ENCODE measurements at regions not wholly inside any gene's neighbourhood (a gene's known extent, or its start where the extent isn't known, plus 50 kb on each side); places are given as distances from the start of the nearest gene placed in this dataset.

DNA sequence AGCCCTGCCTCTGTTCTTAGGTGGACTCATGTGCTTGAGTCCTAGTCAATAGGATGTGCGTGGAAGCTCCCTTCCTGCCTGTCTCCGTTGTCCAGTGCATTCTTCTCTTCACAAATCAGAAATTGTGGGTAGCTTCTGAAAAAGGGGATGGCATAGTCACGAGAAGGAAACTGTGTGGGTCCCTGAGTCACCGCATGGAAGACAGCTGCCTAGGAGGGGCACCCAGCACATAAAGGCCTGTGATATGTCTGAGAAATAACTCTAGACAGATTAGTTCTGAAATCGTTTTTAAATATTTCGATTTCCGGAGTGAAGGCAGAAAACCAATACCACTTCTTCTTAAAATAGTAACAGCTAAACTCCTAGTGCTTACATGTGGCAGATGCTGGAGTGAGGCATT is 974.4 kb downstream of the BCL11B start:
- DNase-seq (ENCODE audit: low read depth): no peak
- TF ChIP-seq CTCF (IDR thresholded peaks at IDR 0.05; ENCODE audit: insufficient read depth, low read depth, low read length): no peak
- Histone ChIP-seq H3K4me3 (ENCODE audit: low read depth, low read length) (no peak overlapping the region), H3K27me3 (ENCODE audit: control insufficient read depth, insufficient read depth, low read length) (no peaks in the 10 kb centered on the region), H3K36me3 (ENCODE audit: control insufficient read depth, insufficient read depth, low read length) (no peaks in the 10 kb centered on the region)
- ChIA-PET CTCF (no interaction called here), POLR2A (no interaction called here)

GRCh38 chr14:98298481-98299244 is 973.3 kb downstream of the BCL11B start:
- no peaks in the 10 kb centered on the region for H3K36me3 ChIP-seq (ENCODE audit: control insufficient read depth, insufficient read depth, low read length)
- H3K27me3 ChIP-seq (ENCODE audit: control insufficient read depth, insufficient read depth, low read length): no peaks in the 10 kb centered on the region
- ChIA-PET POLR2A (no interaction called here), CTCF (no interaction called here)
- H3K4me3 ChIP-seq (ENCODE audit: low read depth, low read length): no peak overlapping the region
- no peak for TF ChIP-seq CTCF (IDR thresholded peaks at IDR 0.05; ENCODE audit: insufficient read depth, low read depth, low read length)
- no peak for DNase-seq (ENCODE audit: low read depth)

DNA sequence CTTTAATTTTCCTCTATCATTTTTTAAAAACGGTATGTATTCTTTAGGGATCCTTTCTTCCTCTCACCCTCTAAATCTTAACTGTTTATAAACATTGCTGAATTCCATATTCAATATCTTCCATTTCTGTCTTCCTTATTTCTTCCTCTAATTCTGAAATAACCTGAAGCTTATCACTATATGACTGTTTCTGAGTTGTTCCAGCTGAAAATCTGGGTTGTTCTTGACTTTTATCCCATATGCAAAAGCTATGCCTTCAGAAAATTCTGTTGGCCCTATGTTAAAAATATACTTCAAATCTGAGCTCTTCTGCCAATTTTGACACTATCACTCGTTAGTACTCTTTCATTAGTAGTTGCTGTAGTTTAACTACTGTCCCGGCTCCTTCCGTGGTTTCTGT is 970.3 kb downstream of the BCL11B start:
- no peaks in the 10 kb centered on the region for H3K36me3 ChIP-seq (ENCODE audit: control insufficient read depth, insufficient read depth, low read length)
- H3K4me3 ChIP-seq (ENCODE audit: low read depth, low read length): no peak overlapping the region
- DNase-seq (ENCODE audit: low read depth): no peak
- no peak for TF ChIP-seq CTCF (IDR thresholded peaks at IDR 0.05; ENCODE audit: insufficient read depth, low read depth, low read length)
- CTCF ChIA-PET: no interaction called here
- no peaks in the 10 kb centered on the region for H3K27me3 ChIP-seq (ENCODE audit: control insufficient read depth, insufficient read depth, low read length)
- POLR2A ChIA-PET: no interaction called here

DNA sequence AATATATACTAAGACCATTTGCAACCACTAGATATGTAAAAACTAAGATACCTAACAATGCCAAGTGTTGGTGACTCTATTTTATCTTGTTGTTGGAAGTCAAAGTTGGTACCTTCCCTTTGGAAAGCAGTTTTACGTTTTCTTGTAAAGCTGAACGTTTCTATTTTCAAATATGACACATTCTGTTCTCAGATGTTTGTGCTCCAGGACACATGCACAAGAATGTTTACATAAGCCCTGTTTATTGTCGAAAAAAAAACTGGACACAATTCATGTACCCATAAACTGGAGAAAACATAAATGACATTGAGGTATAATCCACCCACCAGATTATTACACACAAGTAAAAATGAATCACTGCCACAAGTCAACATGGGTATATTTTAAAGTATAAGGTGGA is 967.4 kb downstream of the BCL11B start:
- no peak overlapping the region for H3K4me3 ChIP-seq (ENCODE audit: low read depth, low read length)
- TF ChIP-seq CTCF (IDR thresholded peaks at IDR 0.05; ENCODE audit: insufficient read depth, low read depth, low read length): no peak
- CTCF ChIA-PET: no interaction called here
- no peaks in the 10 kb centered on the region for H3K27me3 ChIP-seq (ENCODE audit: control insufficient read depth, insufficient read depth, low read length)
- POLR2A ChIA-PET: no interaction called here
- no peak for DNase-seq (ENCODE audit: low read depth)
- H3K36me3 ChIP-seq (ENCODE audit: control insufficient read depth, insufficient read depth, low read length): no peaks in the 10 kb centered on the region

GRCh38 chr14:98309591-98309990 is 962.4 kb downstream of the BCL11B start:
- H3K4me3 ChIP-seq (ENCODE audit: low read depth, low read length): no peak overlapping the region
- H3K36me3 ChIP-seq (ENCODE audit: control insufficient read depth, insufficient read depth, low read length): no peaks in the 10 kb centered on the region
- POLR2A ChIA-PET: no interaction called here
- CTCF ChIA-PET: no interaction called here
- no peak for DNase-seq (ENCODE audit: low read depth)
- TF ChIP-seq CTCF (IDR thresholded peaks at IDR 0.05; ENCODE audit: insufficient read depth, low read depth, low read length): no peak
- no peaks in the 10 kb centered on the region for H3K27me3 ChIP-seq (ENCODE audit: control insufficient read depth, insufficient read depth, low read length)
